Endothelial cell of umbilical vein (primary cell): ENCODE measurements at regions not wholly inside any gene's neighbourhood (a gene's known extent, or its start where the extent isn't known, plus 50 kb on each side); places are given as distances from the start of the nearest gene placed in this dataset.

Source experiments
- CTCF ChIP-seq, 2 donors: IDR thresholded peaks; 1 replicate in 1 of 2; 2 replicates in 1 of 2; pipeline ENCODE4 v1.5.1; 2011; ENCODE audit warnings: low read length in 2 of 2, mild to moderate bottlenecking in 2 of 2, moderate library complexity in 2 of 2, control low read depth in 1 of 2, inconsistent platforms in 1 of 2, low read depth in 1 of 2; ENCODE audit not compliant: insufficient read depth in 1 of 2; ENCODE audit errors: extremely low read depth in 1 of 2
- MAX ChIP-seq: IDR thresholded peaks from 2 replicates; pipeline ENCODE4 v1.6.1; 2011; ENCODE audit not compliant: insufficient read depth, insufficient read length
- POLR2A ChIP-seq: IDR thresholded peaks from 2 replicates; pipeline ENCODE4 v1.6.1; 2012; ENCODE audit warnings: low read depth, mild to moderate bottlenecking, control low read depth, low read length
- POLR2AphosphoS5 ChIP-seq: IDR thresholded peaks from 2 replicates; pipeline ENCODE4 v1.6.1; 2012; ENCODE audit warnings: low read depth, mild to moderate bottlenecking, control low read depth, low read length, moderate library complexity; ENCODE audit not compliant: insufficient read depth

- no peak for TF ChIP-seq CTCF (IDR thresholded peaks at IDR 0.05; ENCODE audit: extremely low read depth in 1 of 2, insufficient read depth in 1 of 2, low read depth in 1 of 2, low read length in 2 of 2)
- TF ChIP-seq POLR2A: no peak
- no peak for TF ChIP-seq POLR2AphosphoS5
- TF ChIP-seq MAX: no peak
These were observed 258.4 kb upstream of the FAR2 start for GRCh38 chr12:28890664-28891063.
